PC-9 (cell line): ENCODE measurements at regions not wholly inside any gene's neighbourhood (a gene's known extent, or its start where the extent isn't known, plus 50 kb on each side); places are given as distances from the start of the nearest gene placed in this dataset.

ENCODE experiments used
- BruUV-seq: library from RNA; stranded (reverse); fragments of 400-500 nt; replicated peaks from 2 replicates; lab custom pipeline; 2021; lab: Mats Ljungman, UMichigan
- CTCF ChIA-PET: fragments of 300-600 bp; sonication (Branson Sonifier 250); formaldehyde crosslinking; loops from one replicate; lab custom pipeline; 2022; ENCODE audit warnings: antibody characterized with exemption; lab: Charles Lee
- POLR2A ChIA-PET: fragments of 300-600 bp; sonication (Branson Sonifier 250); formaldehyde crosslinking; loops from one replicate; lab custom pipeline; 2022; ENCODE audit warnings: antibody characterized with exemption; ENCODE audit not compliant: unreplicated experiment; lab: Charles Lee
- DNase-seq, 2 experiments: peaks; one replicate each; pipeline versions ENCODE4 v3.0.0 to v3.0.0-alpha.2; 2015 to 2022; ENCODE audit warnings: mixed read lengths in 1 of 2
- H2AFZ ChIP-seq: fragments of 200-600 bp; sonication (generic); 2 replicates; pipeline ENCODE4 v1.8.1; 2017; ENCODE audit warnings: antibody characterized with exemption
- H3F3A ChIP-seq: fragments of 200-600 bp; sonication (generic); 2 replicates; pipeline ENCODE4 v1.8.1; 2017; ENCODE audit warnings: antibody characterized with exemption, mild to moderate bottlenecking, low read depth; ENCODE audit not compliant: insufficient read depth
- H3K27ac ChIP-seq: fragments of 200-600 bp; sonication (generic); 2 replicates; pipeline ENCODE4 v1.6.1; 2016; ENCODE audit warnings: mixed run types
- H3K27me3 ChIP-seq: fragments of 200-600 bp; sonication (generic); 2 replicates; pipeline ENCODE4 v1.6.1; 2016; ENCODE audit warnings: low read depth, mixed run types; ENCODE audit not compliant: insufficient read depth
- H3K36me3 ChIP-seq: fragments of 200-600 bp; sonication (generic); 2 replicates; pipeline ENCODE4 v1.6.1; 2016; ENCODE audit warnings: low read depth, mixed run types
- H3K4me1 ChIP-seq: fragments of 200-600 bp; sonication (generic); replicated peaks from 2 replicates; pipeline ENCODE4 v1.6.1; 2016; ENCODE audit warnings: mixed run types; ENCODE audit not compliant: insufficient read depth
- H3K4me2 ChIP-seq: fragments of 200-600 bp; sonication (generic); 2 replicates; pipeline ENCODE4 v1.6.1; 2017; ENCODE audit warnings: mixed run types
- H3K4me3 ChIP-seq: fragments of 200-600 bp; sonication (generic); 2 replicates; pipeline ENCODE4 v1.6.1; 2016; ENCODE audit warnings: mixed run types
- H3K79me2 ChIP-seq: fragments of 200-600 bp; sonication (generic); 2 replicates; pipeline ENCODE4 v1.6.1; 2017; ENCODE audit warnings: low read depth, mixed run types
- H3K9me2 ChIP-seq: fragments of 200-600 bp; sonication (generic); 2 replicates; pipeline ENCODE4 v1.8.1; 2017; ENCODE audit warnings: mild to moderate bottlenecking; ENCODE audit not compliant: insufficient read depth
- H3K9me3 ChIP-seq: fragments of 200-600 bp; sonication (generic); 2 replicates; pipeline ENCODE4 v1.8.1; 2016; ENCODE audit warnings: low read depth; ENCODE audit not compliant: insufficient read depth
- H4K20me1 ChIP-seq: fragments of 200-600 bp; sonication (generic); 2 replicates; pipeline ENCODE4 v1.8.1; 2017; ENCODE audit not compliant: insufficient read depth
- EZH2 ChIP-seq: fragments of 200-600 bp; sonication (generic); IDR thresholded peaks from 2 replicates; pipeline ENCODE4 v1.8.0; 2017; ENCODE audit warnings: antibody characterized with exemption, low read depth
- intact Hi-C: fragments of 100-400 bp; cut with micrococcal nuclease; formaldehyde crosslinking; loops from one replicate; pipeline ENCODE4 v1.10.0; 2022; ENCODE audit not compliant: unreplicated experiment
- TF ChIP-seq, protein P1 (sequence below): fragments of 200-600 bp; sonication (generic); conservative IDR thresholded peaks from 2 replicates; pipeline ENCODE4 v1.6.1; 2017; ENCODE audit warnings: mixed run types, antibody characterized with exemption, mild to moderate bottlenecking, moderate library complexity

DNA sequence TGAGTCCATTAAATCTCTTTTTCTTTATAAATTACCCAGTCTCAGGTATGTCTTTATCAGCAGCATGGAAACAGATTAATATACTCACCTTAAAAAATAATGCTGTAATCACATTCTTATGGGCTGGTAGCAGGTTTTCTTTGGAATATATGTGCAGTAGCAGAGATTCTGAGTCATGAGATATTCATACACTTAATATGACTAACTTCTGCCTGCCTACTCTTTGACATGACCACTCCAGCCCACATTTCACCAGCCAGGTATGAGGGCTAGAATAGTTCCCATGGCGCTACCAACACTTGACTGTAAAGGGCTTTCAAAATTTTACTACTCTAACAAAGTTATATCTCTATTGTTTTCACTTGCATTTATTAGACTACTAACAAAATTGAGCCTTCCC lies 74.1 kb upstream of the GHR start:
- no peak for DNase-seq
- Histone ChIP-seq H3K79me2 (no peaks in the 10 kb centered on the region), H3K4me1 (no peaks in the 10 kb centered on the region), H3K9me2 (no peaks in the 10 kb centered on the region), H3F3A (no peaks in the 10 kb centered on the region), H4K20me1 (no peaks in the 10 kb centered on the region), H3K36me3 (no peaks in the 10 kb centered on the region), H3K9me3 (no peaks in the 10 kb centered on the region), H3K4me2 (no peak overlapping the region), H3K27ac (no peak overlapping the region), H3K27me3 (no peaks in the 10 kb centered on the region), H3K4me3 (no peak overlapping the region), H2AFZ (no peak overlapping the region)
- CTCF ChIA-PET = no interaction called here
- intact Hi-C loops = no loop called here
- POLR2A ChIA-PET = no interaction called here
- TF ChIP-seq EZH2 = no peak
- TF ChIP-seq, protein P1, sequence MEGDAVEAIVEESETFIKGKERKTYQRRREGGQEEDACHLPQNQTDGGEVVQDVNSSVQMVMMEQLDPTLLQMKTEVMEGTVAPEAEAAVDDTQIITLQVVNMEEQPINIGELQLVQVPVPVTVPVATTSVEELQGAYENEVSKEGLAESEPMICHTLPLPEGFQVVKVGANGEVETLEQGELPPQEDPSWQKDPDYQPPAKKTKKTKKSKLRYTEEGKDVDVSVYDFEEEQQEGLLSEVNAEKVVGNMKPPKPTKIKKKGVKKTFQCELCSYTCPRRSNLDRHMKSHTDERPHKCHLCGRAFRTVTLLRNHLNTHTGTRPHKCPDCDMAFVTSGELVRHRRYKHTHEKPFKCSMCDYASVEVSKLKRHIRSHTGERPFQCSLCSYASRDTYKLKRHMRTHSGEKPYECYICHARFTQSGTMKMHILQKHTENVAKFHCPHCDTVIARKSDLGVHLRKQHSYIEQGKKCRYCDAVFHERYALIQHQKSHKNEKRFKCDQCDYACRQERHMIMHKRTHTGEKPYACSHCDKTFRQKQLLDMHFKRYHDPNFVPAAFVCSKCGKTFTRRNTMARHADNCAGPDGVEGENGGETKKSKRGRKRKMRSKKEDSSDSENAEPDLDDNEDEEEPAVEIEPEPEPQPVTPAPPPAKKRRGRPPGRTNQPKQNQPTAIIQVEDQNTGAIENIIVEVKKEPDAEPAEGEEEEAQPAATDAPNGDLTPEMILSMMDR = no peak
- no TSS peak for BruUV-seq

DNA sequence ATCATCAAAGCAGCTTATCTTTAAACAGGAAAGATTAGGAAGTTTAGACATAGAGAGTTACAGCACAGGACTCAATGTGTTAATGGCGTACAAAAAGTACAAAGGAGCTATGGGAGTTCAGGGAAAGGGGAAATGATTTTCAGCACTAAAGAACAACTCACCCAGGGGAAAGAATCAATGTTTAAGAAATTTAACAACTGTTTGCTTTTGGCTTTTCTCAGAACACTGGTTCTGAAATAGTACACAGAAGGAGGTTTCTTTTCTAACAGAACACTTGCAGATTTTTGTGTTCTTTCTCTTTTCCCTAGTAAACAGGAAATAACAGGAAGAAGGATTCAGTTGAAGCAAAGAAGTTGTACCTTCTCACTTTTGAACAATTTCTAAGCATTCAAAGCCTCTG lies 71.3 kb upstream of the GHR start:
- Histone ChIP-seq H3K4me3 (no peak overlapping the region), H3K36me3 (no peaks in the 10 kb centered on the region), H3K9me3 (no peaks in the 10 kb centered on the region; the same call in 1 of the 2 replicates), H3K4me2 (no peak overlapping the region), H2AFZ (no peak overlapping the region), H4K20me1 (no peaks in the 10 kb centered on the region), H3K27me3 (0 out of 2 replicates have a peak, but pooled peaks cover 4% of the 10 kb centered on the region), H3F3A (no peaks in the 10 kb centered on the region), H3K4me1 (no peaks in the 10 kb centered on the region), H3K27ac (no peak overlapping the region), H3K9me2 (no peaks in the 10 kb centered on the region), H3K79me2 (no peaks in the 10 kb centered on the region)
- TF ChIP-seq EZH2 = no peak
- TF ChIP-seq, protein P1 = no peak
- CTCF ChIA-PET = no interaction called here
- POLR2A ChIA-PET = no interaction called here
- no peak for DNase-seq
- BruUV-seq = no TSS peak
- intact Hi-C loops = no loop called here

DNA sequence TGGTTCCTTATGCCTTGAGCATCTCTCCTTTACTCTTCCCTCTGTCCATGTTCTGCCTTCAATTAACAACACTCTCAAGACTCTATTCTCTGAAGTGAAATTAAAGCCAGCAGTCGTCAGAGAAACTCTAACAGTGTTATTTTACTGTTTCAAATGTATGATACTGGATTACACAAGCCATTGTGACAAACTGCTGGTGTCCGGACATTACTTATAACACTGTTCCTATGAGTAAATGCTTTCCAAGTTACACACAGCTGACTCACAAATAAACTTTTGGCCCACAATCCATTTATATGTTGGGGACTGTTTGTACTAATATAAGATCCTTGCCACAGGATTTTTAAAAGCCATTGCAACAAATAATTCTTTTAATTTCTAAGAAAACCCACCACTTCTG lies 63.2 kb upstream of the GHR start:
- TF ChIP-seq EZH2 = no peak
- TF ChIP-seq, protein P1 = no peak
- H3K27ac ChIP-seq = no peak overlapping the region
- 0 out of 2 replicates have a peak, but pooled peaks cover 9% of the 10 kb centered on the region for H3K27me3 ChIP-seq
- no peaks in the 10 kb centered on the region for H3K9me2 ChIP-seq
- H2AFZ ChIP-seq = no peak overlapping the region
- no peaks in the 10 kb centered on the region for H3K4me1 ChIP-seq
- no peaks in the 10 kb centered on the region for H3F3A ChIP-seq
- CTCF ChIA-PET = no interaction called here
- no peak overlapping the region for H3K4me2 ChIP-seq
- H3K9me3 ChIP-seq = no peaks in the 10 kb centered on the region; the same call in 1 of the 2 replicates
- intact Hi-C loops = no loop called here
- no TSS peak for BruUV-seq
- no peak for DNase-seq
- POLR2A ChIA-PET = no interaction called here
- no peak overlapping the region for H3K4me3 ChIP-seq
- no peaks in the 10 kb centered on the region for H3K36me3 ChIP-seq
- H3K79me2 ChIP-seq = no peaks in the 10 kb centered on the region
- no peaks in the 10 kb centered on the region for H4K20me1 ChIP-seq
